Astrocyte of the spinal cord (primary cell): ENCODE measurements at regions not wholly inside any gene's neighbourhood (a gene's known extent, or its start where the extent isn't known, plus 50 kb on each side); places are given as distances from the start of the nearest gene placed in this dataset.
A peak's percentile ranks its signal among the peaks of the same experiment; 100 is the strongest.
"Not testable (repeated sequence)": the region's sequence is repeated elsewhere in the genome, so short reads cannot be mapped to it uniquely, and the experiment has no call there.

Experiments used
- DNase-seq: peaks from one replicate; pipeline ENCODE4 v3.0.0; 2011; ENCODE audit warnings: low read depth, low spot score
- H3K4me3 ChIP-seq: 2 replicates; pipeline ENCODE4 v1.5.1; 2011; ENCODE audit warnings: low read depth, mild to moderate bottlenecking, low read length, moderate library complexity
- in situ Hi-C: cut with HindIII; loops from 2 replicates; pipeline ENCODE4 v1.10.0; 2017; ENCODE audit warnings: low sequenced_read_pairs
- TF ChIP-seq, protein P1 (sequence below): IDR thresholded peaks from 2 replicates; pipeline ENCODE4 v1.5.1; 2012; ENCODE audit warnings: low read depth, mild to moderate bottlenecking, low read length, inconsistent platforms

DNA sequence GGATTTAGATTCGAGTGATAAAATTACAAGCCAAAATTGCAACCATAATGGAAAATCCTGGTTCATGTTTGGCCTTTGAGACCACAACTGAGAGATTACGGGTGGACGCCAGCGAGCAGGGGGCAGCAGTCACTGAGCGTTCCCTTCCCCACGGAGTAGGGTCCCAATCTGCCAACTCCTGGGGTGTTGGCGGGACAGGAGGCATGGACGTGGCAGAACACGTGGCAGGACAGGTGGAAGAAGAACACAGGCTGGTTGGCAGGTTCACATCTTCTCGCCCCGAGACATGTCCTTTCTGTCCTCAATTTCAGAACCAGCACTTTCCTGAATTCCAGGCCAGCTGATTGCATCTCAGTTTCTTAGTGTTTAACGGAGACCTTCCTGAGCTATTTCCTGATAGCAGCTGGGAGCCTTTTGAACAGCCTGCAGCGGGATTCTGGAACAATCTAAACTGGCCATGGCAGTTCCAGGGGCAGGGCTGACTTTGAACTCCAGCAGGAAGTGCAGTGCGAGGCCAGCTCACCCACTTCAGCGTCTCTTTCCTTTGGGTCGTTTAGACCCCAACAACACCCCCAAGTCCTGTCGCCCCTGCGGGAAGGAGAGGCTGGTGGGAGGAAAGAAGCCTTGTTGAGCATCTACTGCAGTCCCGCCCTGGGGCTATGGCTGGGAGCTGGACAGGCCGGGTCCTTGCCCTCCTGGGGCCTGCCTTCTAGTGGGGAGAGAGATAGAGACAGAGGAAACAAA, 159.1 kb upstream of the FOXF1 start:
- TF ChIP-seq, protein P1, sequence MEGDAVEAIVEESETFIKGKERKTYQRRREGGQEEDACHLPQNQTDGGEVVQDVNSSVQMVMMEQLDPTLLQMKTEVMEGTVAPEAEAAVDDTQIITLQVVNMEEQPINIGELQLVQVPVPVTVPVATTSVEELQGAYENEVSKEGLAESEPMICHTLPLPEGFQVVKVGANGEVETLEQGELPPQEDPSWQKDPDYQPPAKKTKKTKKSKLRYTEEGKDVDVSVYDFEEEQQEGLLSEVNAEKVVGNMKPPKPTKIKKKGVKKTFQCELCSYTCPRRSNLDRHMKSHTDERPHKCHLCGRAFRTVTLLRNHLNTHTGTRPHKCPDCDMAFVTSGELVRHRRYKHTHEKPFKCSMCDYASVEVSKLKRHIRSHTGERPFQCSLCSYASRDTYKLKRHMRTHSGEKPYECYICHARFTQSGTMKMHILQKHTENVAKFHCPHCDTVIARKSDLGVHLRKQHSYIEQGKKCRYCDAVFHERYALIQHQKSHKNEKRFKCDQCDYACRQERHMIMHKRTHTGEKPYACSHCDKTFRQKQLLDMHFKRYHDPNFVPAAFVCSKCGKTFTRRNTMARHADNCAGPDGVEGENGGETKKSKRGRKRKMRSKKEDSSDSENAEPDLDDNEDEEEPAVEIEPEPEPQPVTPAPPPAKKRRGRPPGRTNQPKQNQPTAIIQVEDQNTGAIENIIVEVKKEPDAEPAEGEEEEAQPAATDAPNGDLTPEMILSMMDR: no peak
- in situ Hi-C loops: no loop called here
- H3K4me3 ChIP-seq: no peak overlapping the region
- DNase-seq: no peak

GRCh38 chr16:86351785-86352139, 158.6 kb upstream of the FOXF1 start:
- DNase-seq, H3K4me3 ChIP-seq, in situ Hi-C loops: not testable (repeated sequence)

- no peak for DNase-seq
- H3K4me3 ChIP-seq: no peak overlapping the region
- TF ChIP-seq, protein P1: no peak
- in situ Hi-C loops: no loop called here
Measured at GRCh38 chr16:86353148-86353547, 157.2 kb upstream of the FOXF1 start.

GRCh38 chr16:86353948-86354347, 156.4 kb upstream of the FOXF1 start:
- in situ Hi-C loops: no loop called here
- H3K4me3 ChIP-seq: no peak overlapping the region
- DNase-seq: no peak
- TF ChIP-seq, protein P1: no peak

- DNase-seq: peak; percentile 81
- in situ Hi-C loops: no loop called here
- no peak overlapping the region for H3K4me3 ChIP-seq
- TF ChIP-seq, protein P1: no peak
Measured at GRCh38 chr16:86354641-86355513, 155.4 kb upstream of the FOXF1 start.

DNA sequence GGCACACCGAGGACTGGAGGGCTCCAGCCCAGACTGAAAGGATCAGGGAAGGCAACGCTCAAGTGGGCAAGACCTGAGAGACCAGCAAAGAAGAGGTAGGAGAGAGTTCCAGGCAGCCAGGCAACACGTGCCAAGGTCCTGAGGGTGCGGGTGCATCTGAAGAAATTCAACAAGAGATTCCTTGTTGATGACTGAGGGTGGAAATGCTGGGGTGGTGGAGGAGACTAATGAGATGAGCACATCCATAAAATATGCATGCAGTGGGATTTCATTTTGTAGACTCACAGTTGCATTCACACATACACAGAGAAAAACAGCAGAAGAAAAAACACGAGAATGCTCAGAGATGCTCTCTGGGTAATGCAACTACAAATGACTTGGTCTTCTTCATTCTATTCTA, 154.8 kb upstream of the FOXF1 start:
- in situ Hi-C loops: no loop called here

DNA sequence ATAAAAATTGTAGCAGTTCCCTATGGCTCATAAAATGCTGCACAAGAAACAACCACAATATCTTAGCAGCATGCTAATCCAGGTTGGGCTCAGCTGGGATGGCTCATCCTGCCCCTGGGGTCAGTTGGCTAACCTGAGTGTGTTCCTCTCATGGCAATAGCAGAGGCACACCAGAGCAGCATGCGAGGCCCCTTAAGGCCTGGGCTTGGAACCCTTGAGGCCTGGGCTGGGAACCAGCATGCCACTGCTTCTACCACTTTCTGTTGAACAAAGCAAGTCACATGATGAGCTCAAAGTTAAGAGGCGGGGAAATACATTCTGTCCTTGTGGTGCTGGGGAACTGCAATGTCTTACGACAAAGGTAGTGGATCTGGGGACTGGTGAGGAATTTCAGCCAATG, 154.4 kb upstream of the FOXF1 start:
- TF ChIP-seq, protein P1: no peak
- no peak for DNase-seq
- in situ Hi-C loops: no loop called here
- H3K4me3 ChIP-seq: no peak overlapping the region

More for the DNA sequence above, 154.8 kb upstream of the FOXF1 start:
- H3K4me3 ChIP-seq: no peak overlapping the region
- DNase-seq: peak; percentile 73
- TF ChIP-seq, protein P1: no peak
